Panc1 (cell line): ENCODE measurements at regions not wholly inside any gene's neighbourhood (a gene's known extent, or its start where the extent isn't known, plus 50 kb on each side); places are given as distances from the start of the nearest gene placed in this dataset.

ENCODE experiments used
- POLR2AphosphoS5 ChIP-seq: IDR thresholded peaks from 2 replicates; pipeline ENCODE4 v1.6.1; 2012; ENCODE audit warnings: mild to moderate bottlenecking, low read depth, low read length, moderate library complexity
- TF ChIP-seq, protein P1 (sequence below): fragments of 450-650 bp; IDR thresholded peaks from 2 replicates; pipeline ENCODE4 v1.5.1; 2017; ENCODE audit warnings: mild to moderate bottlenecking
- TF ChIP-seq, protein P2 (sequence below), 2 experiments: IDR thresholded peaks; 2 replicates each; pipeline ENCODE4 v1.6.1; 2011 to 2012; ENCODE audit warnings: low read depth in 2 of 2, control low read depth in 1 of 2, low read length in 1 of 2, mild to moderate bottlenecking in 1 of 2, moderate library complexity in 1 of 2; ENCODE audit not compliant: insufficient read depth in 1 of 2

DNA sequence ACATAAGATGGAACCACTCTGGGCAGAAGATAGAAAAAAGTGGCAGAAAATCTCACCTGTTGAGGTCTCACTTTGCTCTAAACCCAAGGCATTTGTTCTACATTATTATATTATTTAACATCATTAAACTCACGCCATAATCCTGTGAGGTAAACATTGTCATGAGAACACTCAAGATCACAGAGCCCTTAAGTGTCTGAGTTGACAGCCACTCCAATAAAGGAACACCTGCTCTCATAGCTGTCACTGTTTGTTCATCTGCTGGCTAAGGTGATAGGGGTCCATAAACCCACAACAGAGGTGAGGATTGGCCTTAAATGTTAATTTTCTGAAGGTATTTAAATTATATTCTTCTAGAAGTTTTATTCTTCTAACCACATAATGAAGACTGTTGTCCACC, 439.7 kb downstream of the RIT2 start:
- TF ChIP-seq POLR2AphosphoS5 = no peak
- TF ChIP-seq, protein P1, sequence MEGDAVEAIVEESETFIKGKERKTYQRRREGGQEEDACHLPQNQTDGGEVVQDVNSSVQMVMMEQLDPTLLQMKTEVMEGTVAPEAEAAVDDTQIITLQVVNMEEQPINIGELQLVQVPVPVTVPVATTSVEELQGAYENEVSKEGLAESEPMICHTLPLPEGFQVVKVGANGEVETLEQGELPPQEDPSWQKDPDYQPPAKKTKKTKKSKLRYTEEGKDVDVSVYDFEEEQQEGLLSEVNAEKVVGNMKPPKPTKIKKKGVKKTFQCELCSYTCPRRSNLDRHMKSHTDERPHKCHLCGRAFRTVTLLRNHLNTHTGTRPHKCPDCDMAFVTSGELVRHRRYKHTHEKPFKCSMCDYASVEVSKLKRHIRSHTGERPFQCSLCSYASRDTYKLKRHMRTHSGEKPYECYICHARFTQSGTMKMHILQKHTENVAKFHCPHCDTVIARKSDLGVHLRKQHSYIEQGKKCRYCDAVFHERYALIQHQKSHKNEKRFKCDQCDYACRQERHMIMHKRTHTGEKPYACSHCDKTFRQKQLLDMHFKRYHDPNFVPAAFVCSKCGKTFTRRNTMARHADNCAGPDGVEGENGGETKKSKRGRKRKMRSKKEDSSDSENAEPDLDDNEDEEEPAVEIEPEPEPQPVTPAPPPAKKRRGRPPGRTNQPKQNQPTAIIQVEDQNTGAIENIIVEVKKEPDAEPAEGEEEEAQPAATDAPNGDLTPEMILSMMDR = no peak
- TF ChIP-seq, protein P2, sequence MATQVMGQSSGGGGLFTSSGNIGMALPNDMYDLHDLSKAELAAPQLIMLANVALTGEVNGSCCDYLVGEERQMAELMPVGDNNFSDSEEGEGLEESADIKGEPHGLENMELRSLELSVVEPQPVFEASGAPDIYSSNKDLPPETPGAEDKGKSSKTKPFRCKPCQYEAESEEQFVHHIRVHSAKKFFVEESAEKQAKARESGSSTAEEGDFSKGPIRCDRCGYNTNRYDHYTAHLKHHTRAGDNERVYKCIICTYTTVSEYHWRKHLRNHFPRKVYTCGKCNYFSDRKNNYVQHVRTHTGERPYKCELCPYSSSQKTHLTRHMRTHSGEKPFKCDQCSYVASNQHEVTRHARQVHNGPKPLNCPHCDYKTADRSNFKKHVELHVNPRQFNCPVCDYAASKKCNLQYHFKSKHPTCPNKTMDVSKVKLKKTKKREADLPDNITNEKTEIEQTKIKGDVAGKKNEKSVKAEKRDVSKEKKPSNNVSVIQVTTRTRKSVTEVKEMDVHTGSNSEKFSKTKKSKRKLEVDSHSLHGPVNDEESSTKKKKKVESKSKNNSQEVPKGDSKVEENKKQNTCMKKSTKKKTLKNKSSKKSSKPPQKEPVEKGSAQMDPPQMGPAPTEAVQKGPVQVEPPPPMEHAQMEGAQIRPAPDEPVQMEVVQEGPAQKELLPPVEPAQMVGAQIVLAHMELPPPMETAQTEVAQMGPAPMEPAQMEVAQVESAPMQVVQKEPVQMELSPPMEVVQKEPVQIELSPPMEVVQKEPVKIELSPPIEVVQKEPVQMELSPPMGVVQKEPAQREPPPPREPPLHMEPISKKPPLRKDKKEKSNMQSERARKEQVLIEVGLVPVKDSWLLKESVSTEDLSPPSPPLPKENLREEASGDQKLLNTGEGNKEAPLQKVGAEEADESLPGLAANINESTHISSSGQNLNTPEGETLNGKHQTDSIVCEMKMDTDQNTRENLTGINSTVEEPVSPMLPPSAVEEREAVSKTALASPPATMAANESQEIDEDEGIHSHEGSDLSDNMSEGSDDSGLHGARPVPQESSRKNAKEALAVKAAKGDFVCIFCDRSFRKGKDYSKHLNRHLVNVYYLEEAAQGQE (IDR thresholded peaks at IDR 0.05; ENCODE audit: insufficient read depth in 1 of 2, low read depth in 2 of 2, low read length in 1 of 2) = no peak
